GM12892 (cell line): ENCODE measurements at regions not wholly inside any gene's neighbourhood (a gene's known extent, or its start where the extent isn't known, plus 50 kb on each side); places are given as distances from the start of the nearest gene placed in this dataset.

Source experiments
- POLR2A ChIP-seq: IDR thresholded peaks from 2 replicates; pipeline ENCODE4 v1.6.1; 2011; ENCODE audit warnings: low read depth, low read length, control low read depth
- POLR2AphosphoS5 ChIP-seq: IDR thresholded peaks from 2 replicates; pipeline ENCODE4 v1.6.1; 2011; ENCODE audit warnings: low read depth, low read length, control low read depth
- TAF1 ChIP-seq: IDR thresholded peaks from 2 replicates; pipeline ENCODE4 v1.6.1; 2011; ENCODE audit warnings: low read depth, mild to moderate bottlenecking, control low read depth, low read length, borderline replicate concordance

- no peak for TF ChIP-seq POLR2A
- TF ChIP-seq TAF1 = no peak
- TF ChIP-seq POLR2AphosphoS5 = no peak
These were observed 403.5 kb upstream of the IRX4 start for GRCh38 chr5:2286250-2286649.
